Adrenal gland (tissue), 9 donors: ENCODE measurements at regions not wholly inside any gene's neighbourhood (a gene's known extent, or its start where the extent isn't known, plus 50 kb on each side); places are given as distances from the start of the nearest gene placed in this dataset.

Source experiments
- DNase-seq, 7 donors: peaks; one replicate each; pipeline ENCODE4 v3.0.0-alpha.2; 2019 to 2020
- H3K27ac ChIP-seq, 5 donors: fragments of 200-600 bp; sonication (generic) in 4 of 5; 1 replicate in 3 of 5; 2 replicates in 2 of 5; pipeline versions ENCODE4 v1.5.1 to v1.8.0; 2016 to 2020; ENCODE audit warnings: mild to moderate bottlenecking in 1 of 5
- H3K27me3 ChIP-seq: fragments of 200-600 bp; 2 replicates; pipeline ENCODE4 v1.8.0; 2021
- H3K36me3 ChIP-seq, 2 donors: fragments of 200-600 bp; replicated peaks in 1 of 2; 1 replicate in 1 of 2; 2 replicates in 1 of 2; pipeline versions ENCODE4 v1.5.1 to v1.8.0; 2018 to 2022
- H3K4me1 ChIP-seq, 2 donors: fragments of 200-600 bp; replicated peaks in 1 of 2; 1 replicate in 1 of 2; 2 replicates in 1 of 2; pipeline versions ENCODE4 v1.5.1 to v1.8.0; 2018 to 2021
- H3K4me3 ChIP-seq, 4 donors: fragments of 200-600 bp; sonication (generic) in 3 of 4; one replicate each; pipeline ENCODE4 v1.5.1; 2016 to 2018
- H3K9me3 ChIP-seq, 3 donors: fragments of 200-600 bp; sonication (generic) in 1 of 3; replicated peaks in 1 of 3; 1 replicate in 2 of 3; 2 replicates in 1 of 3; pipeline versions ENCODE4 v1.5.1 to v1.8.0; 2016 to 2021
- POLR2A ChIP-seq, 2 donors: fragments of 450-650 bp; IDR thresholded peaks; one replicate each; pipeline ENCODE4 v1.6.1; 2017; ENCODE audit warnings: antibody characterized with exemption in 2 of 2, mild to moderate bottlenecking in 2 of 2, moderate library complexity in 1 of 2
- WGBS, 4 donors: extraction: QIAGEN DNeasy Blood & Tissue Kit in 2 of 4; methylation state at CpG; one replicate each; pipeline versions ENCODE4 v1.1.5 to v1.1.7; 2013 to 2017; 5-methylcytosine and 5-hydroxymethylcytosine counted together
- intact Hi-C, 2 donors: fragments of 100-400 bp; cut with DNase I; formaldehyde crosslinking; loops; one replicate each; pipeline versions ENCODE4 v1.14.1 to v1.15.0; 2022 to 2023
- TF ChIP-seq, protein P1 (sequence below), 6 experiments: fragments of 450-650 bp in 4 of 6; fragments of 200-600 bp in 2 of 6; sonication (generic) in 1 of 6; IDR thresholded peaks; 1 replicate in 5 of 6; 2 replicates in 1 of 6; pipeline versions ENCODE4 v1.5.1 to v1.8.0; 2016 to 2021; ENCODE audit warnings: antibody characterized with exemption in 6 of 6, mild to moderate bottlenecking in 2 of 6, moderate library complexity in 1 of 6
- donor health status: healthy with polysubstance abuse.
- donor health status: Bipolar disorder and iron deficiency.
- donor health status: DM: yes; HTN: yes; CAD: no.
- donor health status: DM: no; HTN: no; CAD: no.
- donor health status: DM: no; HTN: no; CAD: no.

DNA sequence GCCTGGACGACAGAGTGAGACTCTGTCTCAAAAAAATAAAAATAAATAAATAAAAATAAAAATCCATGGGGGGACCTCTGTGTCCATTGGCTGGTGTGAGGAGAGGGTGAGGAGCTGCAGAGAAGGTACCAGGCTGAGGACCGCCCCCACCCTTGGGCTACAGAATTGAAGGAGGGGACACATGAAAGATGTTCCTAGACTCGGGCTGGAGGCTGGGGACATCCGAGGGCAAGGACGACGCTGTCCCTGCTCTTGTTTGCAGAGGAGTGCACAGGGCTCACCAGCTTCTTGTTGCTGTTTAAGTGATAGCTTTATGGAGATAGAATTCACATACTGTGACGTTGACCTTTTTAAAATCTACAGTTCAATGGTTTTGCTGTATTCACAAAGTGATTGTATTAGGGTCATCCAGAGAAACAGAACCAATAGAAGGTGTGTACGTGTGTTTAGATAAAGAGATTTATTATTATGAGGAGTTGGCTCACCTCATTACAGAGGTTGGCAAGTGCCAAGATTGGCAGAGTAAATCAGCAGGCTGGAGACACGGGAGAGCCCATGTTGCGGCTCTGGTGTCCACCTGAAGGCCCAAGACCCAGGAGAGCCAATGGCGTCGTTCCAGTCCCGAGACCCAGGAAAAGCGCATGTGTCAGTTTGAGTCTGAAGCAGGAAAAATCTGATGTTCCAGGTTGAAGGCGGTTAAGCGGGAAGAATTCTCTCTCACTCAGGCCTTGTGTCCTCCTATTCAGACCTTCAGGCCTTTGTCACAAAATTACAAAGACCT lies 320.7 kb downstream of the SEC14L1 start:
- intact Hi-C loops = no loop called here
- no peaks in the 10 kb centered on the region for H3K36me3 ChIP-seq
- TF ChIP-seq POLR2A (IDR thresholded peaks at IDR 0.05) = no peak
- TF ChIP-seq, protein P1, sequence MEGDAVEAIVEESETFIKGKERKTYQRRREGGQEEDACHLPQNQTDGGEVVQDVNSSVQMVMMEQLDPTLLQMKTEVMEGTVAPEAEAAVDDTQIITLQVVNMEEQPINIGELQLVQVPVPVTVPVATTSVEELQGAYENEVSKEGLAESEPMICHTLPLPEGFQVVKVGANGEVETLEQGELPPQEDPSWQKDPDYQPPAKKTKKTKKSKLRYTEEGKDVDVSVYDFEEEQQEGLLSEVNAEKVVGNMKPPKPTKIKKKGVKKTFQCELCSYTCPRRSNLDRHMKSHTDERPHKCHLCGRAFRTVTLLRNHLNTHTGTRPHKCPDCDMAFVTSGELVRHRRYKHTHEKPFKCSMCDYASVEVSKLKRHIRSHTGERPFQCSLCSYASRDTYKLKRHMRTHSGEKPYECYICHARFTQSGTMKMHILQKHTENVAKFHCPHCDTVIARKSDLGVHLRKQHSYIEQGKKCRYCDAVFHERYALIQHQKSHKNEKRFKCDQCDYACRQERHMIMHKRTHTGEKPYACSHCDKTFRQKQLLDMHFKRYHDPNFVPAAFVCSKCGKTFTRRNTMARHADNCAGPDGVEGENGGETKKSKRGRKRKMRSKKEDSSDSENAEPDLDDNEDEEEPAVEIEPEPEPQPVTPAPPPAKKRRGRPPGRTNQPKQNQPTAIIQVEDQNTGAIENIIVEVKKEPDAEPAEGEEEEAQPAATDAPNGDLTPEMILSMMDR (IDR thresholded peaks at IDR 0.05) = no peak
- H3K4me1 ChIP-seq = peaks cover 23 to 47% of the 10 kb centered on the region in 2 donors
- H3K27me3 ChIP-seq = no peaks in the 10 kb centered on the region
- 53 to 66% (median 62%) methylated on average over 16 of the region's 16 CpGs for WGBS, 4 donors
- H3K4me3 ChIP-seq = no peak overlapping the region
- no peak for DNase-seq
- peak overlapping the region in 4 of 5 donors; percentile 13 to 72 (median 38) for H3K27ac ChIP-seq
- H3K9me3 ChIP-seq = no peaks in the 10 kb centered on the region

DNA sequence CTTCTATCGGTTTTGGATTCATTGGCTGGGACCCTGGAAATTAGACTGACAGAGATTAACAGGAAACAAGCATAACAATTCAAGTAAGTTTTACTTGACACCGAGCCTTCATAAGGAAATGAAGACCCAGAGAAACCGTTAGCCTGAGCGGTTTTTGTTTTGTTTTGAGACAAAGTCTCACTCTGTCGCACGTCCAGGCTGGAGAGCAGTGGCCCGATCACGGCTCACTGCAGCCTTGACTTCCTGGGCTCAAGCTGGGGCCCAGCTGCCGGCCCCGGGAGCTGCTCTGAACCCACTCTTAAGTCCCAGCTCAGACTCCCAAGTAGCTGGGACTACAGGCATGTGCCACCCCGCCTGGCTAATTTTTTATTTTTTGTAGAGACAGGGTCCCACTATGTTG lies 321.3 kb downstream of the SEC14L1 start:
- peak overlapping the region in 4 of 5 donors; percentile 0 to 72 (median 38) for H3K27ac ChIP-seq
- DNase-seq = peak in 1 of 7 donors; percentile 44
- H3K9me3 ChIP-seq = no peaks in the 10 kb centered on the region
- H3K36me3 ChIP-seq = no peaks in the 10 kb centered on the region
- TF ChIP-seq, protein P1 (IDR thresholded peaks at IDR 0.05) = no peak
- no peak for TF ChIP-seq POLR2A (IDR thresholded peaks at IDR 0.05)
- no peak overlapping the region for H3K4me3 ChIP-seq
- peaks cover 28 to 53% of the 10 kb centered on the region in 2 donors for H3K4me1 ChIP-seq
- 35 to 45% (median 42%) methylated on average over 9 to 11 of the region's 11 CpGs for WGBS, 4 donors
- intact Hi-C loops = no loop called here
- H3K27me3 ChIP-seq = no peaks in the 10 kb centered on the region

DNA sequence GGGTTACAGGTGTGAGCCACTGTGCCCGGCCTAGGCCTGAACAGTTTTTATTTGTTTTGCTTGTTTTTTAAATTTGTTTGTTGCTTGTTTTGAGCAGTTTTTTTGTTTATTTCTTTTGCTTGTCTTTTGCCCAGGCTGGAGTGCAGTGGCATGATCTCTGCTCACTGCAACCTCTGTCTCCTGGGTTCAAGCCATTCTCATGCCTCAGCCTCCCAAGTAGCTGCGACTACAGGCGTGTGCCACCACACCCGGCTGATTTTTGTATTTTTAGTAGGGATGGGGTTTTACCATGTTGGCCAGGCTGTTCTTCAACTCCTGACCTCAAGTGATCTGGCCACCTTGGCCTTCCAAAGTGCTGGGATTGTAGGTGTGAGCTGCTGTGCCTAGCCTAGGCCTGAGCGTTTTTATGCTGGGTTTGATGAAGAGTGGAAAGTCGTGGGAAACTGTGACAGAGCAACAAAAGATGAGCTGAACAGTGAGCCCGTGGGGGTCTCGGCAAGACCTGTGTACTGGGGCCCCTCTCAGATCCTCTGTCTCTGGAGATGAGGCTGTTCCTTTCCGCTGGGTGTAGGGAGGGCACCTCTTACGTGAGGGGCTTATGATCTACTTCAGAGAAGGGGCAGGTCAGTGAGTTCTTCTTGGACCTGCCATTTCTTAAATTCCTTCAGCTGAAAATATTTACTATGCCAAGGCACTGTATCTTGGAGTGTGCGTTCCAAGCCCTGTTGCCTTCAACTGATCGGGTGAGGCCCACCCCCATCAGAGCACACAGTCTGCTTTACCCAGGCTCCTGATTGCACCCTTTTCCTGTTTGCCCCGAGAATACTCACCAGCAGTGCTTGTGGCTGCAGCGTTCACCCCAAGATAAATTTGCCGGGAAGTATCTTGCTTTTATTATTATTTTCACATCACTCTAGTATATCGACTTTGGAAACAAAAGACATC lies 322.1 kb downstream of the SEC14L1 start:
- no peak for DNase-seq
- no peaks in the 10 kb centered on the region for H3K27me3 ChIP-seq
- H3K4me1 ChIP-seq = peaks cover 30 to 61% of the 10 kb centered on the region in 2 donors
- no peaks in the 10 kb centered on the region for H3K9me3 ChIP-seq
- H3K36me3 ChIP-seq = no peaks in the 10 kb centered on the region
- no peak overlapping the region for H3K4me3 ChIP-seq
- intact Hi-C loops = no loop called here
- TF ChIP-seq, protein P1 (IDR thresholded peaks at IDR 0.05) = no peak
- TF ChIP-seq POLR2A (IDR thresholded peaks at IDR 0.05) = no peak
- peak overlapping the region in 3 of 5 donors; percentile 26 to 72 (median 49) for H3K27ac ChIP-seq
- WGBS, 4 donors = 82 to 86% (median 86%) methylated on average over 14 to 16 of the region's 16 CpGs

DNA sequence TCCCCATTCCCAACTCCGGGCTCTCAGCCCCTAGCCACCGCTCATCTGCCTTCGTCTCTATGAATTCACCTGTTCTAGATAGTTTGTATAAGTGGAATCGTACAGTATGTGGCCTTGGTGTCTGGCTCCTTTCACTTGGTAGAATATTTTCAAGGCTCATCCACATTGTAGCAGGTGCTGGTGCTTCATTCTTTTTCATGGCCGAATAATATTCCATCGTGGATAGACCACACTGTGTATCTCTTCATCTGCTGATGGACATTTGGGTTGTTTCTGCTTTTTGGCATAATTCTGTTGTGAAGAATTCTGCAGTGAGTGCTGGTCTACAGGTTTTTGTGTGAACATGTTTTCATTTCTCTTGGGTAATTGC lies 324.2 kb downstream of the SEC14L1 start:
- Histone ChIP-seq H3K4me3 (no peak overlapping the region), H3K9me3 (no peaks in the 10 kb centered on the region), H3K36me3 (no peaks in the 10 kb centered on the region), H3K4me1 (peaks cover 30 to 67% of the 10 kb centered on the region in 2 donors), H3K27ac (peak overlapping the region in 3 of 5 donors; percentile 20 to 89 (median 57)), H3K27me3 (no peaks in the 10 kb centered on the region)
- intact Hi-C loops = no loop called here
- WGBS, 4 donors = 88 to 92% (median 90%) methylated on average over 6 of the region's 6 CpGs
- DNase-seq = no peak
- TF ChIP-seq POLR2A (IDR thresholded peaks at IDR 0.05) = no peak
- TF ChIP-seq, protein P1 (IDR thresholded peaks at IDR 0.05) = no peak
